NCI-H146 (cell line): ENCODE measurements at regions not wholly inside any gene's neighbourhood (a gene's known extent, or its start where the extent isn't known, plus 50 kb on each side); places are given as distances from the start of the nearest gene placed in this dataset.
"Not testable (repeated sequence)": the region's sequence is repeated elsewhere in the genome, so short reads cannot be mapped to it uniquely, and the experiment has no call there.

ENCODE experiments used
- DNase-seq: peaks from one replicate; lab custom pipeline; 2025; lab: John Stamatoyannopoulos, UW

GRCh38 chr4:188663369-188663768 is 524.1 kb downstream of the TRIML1 start:
- DNase-seq: no peak

- no peak for DNase-seq
Measured at GRCh38 chr4:188665491-188666457, 526.5 kb downstream of the TRIML1 start.

GRCh38 chr4:188678691-188679090 is 539.5 kb downstream of the TRIML1 start:
- not testable (repeated sequence) for DNase-seq

DNA sequence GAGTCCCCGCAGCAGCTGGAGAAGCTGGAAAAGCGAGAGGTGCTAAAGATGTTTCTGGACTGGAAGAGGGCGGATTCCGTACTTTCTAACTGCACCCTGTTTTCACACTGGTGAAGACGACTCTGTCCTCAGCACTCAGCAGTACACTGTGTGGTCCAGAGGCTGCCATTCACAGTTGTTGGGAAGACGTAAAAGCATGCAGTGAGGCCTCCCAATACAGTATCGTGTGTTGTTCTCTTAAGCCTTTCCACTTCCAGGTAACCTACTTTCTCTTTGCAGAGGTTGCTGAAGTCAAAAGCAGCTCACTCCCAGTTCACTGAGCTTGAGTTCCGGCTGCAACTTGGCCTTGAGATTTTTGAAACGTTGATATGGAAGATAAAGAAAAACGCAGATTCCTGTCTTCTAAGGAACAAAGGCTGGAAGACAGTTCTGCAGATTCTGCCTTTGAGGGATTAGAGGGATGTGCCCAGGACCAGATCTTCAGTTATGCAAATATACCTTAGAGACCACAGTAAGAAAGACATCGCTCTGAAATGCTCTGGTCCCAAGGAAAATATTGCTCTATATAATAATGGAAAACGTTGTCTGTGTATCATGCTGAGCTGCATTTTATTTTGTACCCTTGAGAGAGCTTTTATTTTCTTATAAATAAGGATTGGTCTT is 540.9 kb downstream of the TRIML1 start:
- DNase-seq: no peak

DNA sequence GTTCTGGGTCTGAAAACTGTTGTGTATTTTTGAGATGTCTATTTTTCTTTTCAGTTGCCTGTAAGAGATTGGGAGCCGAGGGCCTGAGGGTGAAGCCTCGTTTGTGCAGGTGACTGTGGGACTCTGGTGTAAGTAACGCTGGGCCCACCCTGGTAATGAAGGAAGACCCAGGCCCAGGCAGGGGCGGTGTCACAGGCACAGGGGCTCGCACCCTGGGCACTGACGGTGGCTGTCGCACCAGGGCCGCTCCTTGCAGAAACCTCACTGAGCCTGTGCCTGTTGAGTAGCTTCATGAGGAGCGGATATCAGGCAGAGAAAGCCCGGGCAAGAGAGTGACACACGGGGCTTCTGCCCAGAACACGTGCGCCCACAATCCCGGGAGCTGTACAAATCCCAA is 541.4 kb downstream of the TRIML1 start:
- no peak for DNase-seq

GRCh38 chr4:188682321-188682720 is 543.1 kb downstream of the TRIML1 start:
- DNase-seq: no peak

GRCh38 chr4:188683571-188683970 is 544.3 kb downstream of the TRIML1 start:
- no peak for DNase-seq

DNA sequence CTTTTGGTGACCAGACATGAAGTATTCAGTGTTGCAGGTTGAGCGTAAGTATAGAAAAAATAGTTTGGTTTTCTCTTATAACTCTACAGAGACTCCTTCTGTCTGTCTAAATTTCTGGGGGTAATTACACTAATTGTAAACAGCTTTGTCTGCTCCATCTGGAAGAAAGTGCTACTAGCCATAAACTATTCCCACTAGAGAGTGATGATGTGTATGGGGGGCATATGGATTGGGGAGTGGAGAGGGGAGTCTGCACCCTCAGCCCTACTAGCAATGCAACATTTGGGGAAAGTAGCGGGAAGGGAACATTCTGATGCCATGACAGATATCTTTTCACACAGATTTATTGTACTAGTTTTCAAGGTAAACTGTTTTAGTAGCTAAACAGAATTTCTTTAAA is 549.7 kb downstream of the TRIML1 start:
- DNase-seq: no peak

DNA sequence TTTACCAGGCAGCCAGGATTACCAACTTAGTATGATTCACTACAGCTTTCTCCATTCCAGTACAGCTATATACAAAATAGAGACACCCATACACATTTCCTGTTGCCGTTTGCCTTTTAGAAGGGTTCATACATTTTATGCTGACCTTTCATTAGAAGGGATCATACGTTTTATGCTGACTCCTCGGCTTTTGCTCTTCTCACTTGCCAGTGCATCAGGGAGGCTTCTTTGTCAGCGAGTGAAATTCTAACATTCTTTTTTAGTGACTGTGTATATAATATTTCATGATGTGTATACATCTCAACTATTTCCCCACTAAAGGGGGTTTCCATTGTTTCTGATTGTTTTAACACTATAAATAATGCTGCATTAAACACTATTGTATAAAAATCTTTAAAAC is 552.6 kb downstream of the TRIML1 start:
- DNase-seq: no peak

DNA sequence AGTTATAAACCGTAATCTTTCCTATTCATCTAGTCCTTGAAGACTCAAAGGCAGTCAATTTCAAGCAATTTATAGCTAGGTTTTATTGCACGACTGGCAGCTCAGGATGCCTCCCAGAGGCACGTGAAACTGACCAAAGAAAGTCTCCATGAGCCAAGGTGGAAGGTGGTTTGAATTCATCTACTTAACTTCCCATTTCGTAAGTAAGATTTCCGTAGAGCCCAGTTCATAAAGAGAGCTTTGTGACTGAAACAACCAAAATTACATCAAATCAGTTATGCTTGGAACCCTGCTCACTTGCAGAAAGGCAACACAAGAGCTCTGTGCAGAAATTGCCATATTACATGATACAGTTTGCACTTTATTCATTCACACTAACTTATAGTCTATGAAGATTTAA is 556.0 kb downstream of the TRIML1 start:
- DNase-seq: no peak

DNA sequence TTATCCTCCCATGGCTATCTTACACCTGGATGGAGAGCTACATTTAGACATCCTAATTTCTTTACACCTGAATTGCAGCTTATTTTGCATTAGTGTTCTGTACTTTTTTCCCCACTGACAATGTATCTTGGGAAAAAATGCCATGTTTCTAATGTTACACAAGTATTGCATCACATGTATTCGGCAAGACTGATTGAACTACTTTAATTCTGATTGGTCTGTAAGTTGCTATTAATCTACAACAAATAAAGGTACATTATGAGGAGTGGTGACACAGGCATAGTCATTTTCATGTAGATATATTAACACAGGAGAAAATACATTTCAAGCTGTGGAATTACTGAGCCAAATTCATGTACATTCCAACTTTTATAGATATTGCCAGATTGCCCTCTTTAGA is 558.0 kb downstream of the TRIML1 start:
- no peak for DNase-seq

DNA sequence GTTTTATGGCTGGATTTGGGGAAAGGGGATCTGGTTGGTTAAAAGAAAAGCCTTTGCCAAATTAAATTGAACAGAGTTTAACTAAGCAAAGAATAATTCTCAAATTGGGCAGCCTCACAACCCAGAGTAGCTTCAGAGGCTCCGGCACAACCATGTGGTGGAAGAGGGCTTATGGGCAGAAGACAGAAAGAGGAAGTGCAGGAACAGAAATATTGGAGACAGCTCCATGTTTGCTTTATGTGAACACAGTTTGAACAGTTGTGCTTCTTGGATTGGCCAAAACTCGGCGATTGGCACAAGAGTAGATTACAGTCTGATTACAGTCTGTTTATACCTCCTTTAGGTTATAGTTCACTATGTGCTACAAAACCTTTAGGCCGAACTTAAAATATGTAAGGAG is 562.7 kb downstream of the TRIML1 start:
- DNase-seq: no peak

- no peak for DNase-seq
Measured at GRCh38 chr4:188704288-188704687, 565.0 kb downstream of the TRIML1 start.

GRCh38 chr4:188707036-188707435 is 567.8 kb downstream of the TRIML1 start:
- no peak for DNase-seq

- no peak for DNase-seq
Measured at GRCh38 chr4:188714501-188714900, 575.3 kb downstream of the TRIML1 start.

DNA sequence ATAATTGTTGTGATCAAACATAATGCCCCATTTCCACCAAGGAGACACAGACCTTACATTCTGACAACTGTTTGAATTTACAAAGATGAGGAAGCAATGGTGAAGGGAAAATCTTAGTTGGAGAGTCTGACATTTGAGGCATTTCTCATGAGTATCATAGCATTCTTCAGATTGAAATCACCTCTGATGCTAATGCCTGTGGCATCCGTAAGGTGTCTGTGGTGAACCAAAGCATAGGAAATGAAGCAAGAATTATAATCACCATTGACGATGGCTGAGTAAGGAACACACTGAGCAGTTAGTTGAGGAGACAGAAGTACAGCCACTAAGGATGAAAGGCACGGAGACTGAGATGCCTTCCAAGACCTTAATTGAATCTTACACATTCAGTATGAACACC is 575.7 kb downstream of the TRIML1 start:
- DNase-seq: no peak

DNA sequence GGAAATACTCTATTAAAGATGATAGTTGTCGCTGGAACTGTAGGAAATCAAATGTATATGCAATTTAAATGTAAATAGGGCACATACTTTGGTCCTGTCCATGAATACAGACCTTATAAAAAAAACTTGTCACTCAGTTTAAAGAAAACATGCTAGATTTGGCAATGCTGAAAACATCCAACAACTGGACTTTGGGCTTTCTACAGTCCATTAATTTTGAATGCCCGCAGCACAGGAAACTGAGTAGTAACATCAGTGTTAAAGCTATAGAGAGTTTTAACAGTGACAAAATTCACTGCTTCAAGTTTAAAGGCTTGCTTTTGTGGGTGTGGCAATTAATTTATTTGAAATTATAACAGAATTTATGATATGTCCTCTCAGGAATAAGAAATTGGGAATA is 578.4 kb downstream of the TRIML1 start:
- no peak for DNase-seq

- no peak for DNase-seq
Measured at GRCh38 chr4:188719794-188720193, 580.6 kb downstream of the TRIML1 start.

DNA sequence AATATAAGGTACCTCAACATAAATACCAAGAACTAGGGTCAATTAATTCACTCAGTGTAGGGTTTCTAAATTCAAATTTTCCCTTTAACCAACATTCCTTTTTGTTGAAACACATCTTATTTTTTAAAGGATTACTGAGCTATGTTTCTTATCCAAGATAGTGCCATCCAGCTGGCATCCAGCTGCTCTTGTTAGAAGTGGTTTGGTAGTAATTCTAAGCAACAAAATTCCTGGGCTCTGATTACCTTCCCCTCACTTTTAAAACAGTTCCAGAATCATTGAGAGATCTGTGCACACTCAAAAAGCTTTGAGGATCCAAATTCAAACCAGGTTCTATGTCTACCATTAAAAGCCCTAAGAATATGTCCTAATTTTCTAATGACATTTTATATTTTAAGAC is 583.7 kb downstream of the TRIML1 start:
- DNase-seq: no peak

GRCh38 chr4:188727746-188728145 is 588.5 kb downstream of the TRIML1 start:
- DNase-seq: no peak

DNA sequence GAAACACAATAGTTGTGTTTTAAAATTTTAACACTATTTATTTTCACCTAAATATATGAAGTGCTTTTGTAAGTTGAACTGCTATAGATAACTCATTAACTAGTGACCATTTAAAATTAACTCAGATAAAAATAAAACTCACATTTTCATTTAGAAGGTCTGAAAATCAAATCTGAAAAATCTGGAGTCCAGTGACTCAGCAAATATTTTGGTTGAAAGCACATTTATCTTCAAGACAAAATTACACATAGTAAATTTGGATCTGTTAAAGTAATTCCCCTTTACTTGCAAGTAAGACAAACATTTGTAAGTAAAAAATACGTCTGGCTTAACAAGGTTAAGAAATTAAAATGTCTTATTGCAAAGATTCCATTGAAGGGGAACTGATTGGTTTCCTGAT is 589.1 kb downstream of the TRIML1 start:
- no peak for DNase-seq

- no peak for DNase-seq
Measured at GRCh38 chr4:188732131-188732530, 592.9 kb downstream of the TRIML1 start.

GRCh38 chr4:188735082-188735481 is 595.8 kb downstream of the TRIML1 start:
- no peak for DNase-seq
